ENCODE measurements at regions not wholly inside any gene's neighbourhood (a gene's known extent, or its start where the extent isn't known, plus 50 kb on each side); places are given as distances from the start of the nearest gene placed in this dataset.

GRCh38 chr18:77910347-77910746, 660.7 kb downstream of the GALR1 start:
- TF ChIP-seq POLR2A (IDR thresholded peaks at IDR 0.05; ENCODE audit: extremely low read depth, insufficient read length) (no peak), CTCF (IDR thresholded peaks at IDR 0.05; ENCODE audit: low read depth, low read length) (no peak)
